DMS79 (cell line): ENCODE measurements at regions not wholly inside any gene's neighbourhood (a gene's known extent, or its start where the extent isn't known, plus 50 kb on each side); places are given as distances from the start of the nearest gene placed in this dataset.

Experiments used
- DNase-seq: peaks from one replicate; lab custom pipeline; 2025; lab: John Stamatoyannopoulos, UW

DNA sequence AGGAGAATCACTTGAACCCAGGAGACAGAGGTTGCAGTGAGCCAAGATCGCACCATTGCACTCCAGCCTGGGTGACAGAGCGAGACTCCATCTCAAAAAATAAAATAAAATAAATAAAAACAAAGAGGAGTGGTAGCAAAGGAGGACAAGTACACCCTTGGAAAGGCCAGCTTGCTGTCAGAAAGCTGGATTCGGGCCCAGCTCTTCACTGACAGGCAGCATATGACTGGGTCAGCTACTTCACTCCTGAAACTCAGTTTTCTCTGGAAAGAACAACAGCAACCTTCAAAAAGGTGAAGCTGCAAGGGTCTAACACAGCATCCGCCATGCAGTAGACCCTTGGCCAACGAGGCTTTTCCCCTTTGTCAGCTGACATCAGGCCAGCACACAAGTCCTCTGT, 156.0 kb upstream of the TIAM1 start:
- DNase-seq: no peak

DNA sequence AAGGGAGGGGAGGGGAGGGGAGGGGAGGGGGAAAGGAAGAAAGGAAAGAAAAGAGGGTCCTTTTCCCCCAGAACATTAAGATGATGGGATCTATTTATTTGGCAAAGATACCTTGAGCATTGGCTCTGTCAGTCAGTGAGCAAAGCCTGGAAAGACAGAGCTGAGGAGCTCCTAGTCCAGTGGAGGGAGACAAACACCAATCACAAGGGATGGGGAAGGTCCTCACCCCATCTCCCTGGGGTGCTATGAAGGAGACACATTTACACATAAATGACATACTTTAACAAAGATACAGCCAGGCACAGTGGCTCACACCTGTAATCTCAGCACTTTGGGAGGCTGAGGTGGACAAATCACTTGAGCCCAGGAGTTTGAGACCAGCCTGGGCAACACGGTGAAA, 154.9 kb upstream of the TIAM1 start:
- no peak for DNase-seq

DNA sequence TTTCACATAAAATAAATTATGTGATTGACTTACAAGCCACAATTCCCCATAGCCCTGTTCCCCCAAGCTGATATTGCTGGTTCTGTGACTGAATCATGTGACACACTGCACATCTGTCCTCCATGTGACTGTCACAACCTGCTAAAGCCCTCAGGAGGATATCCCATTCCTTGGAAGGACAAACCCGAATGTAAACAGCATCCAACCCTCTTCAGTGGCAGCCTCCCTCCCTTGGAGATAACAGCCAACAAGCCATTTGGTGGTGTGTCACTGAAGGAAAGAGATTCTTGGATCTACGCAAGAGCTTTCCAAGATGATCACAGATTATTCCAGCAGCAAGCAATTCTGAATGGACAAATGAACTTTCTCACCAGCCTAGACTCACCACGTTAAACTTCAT, 153.9 kb upstream of the TIAM1 start:
- DNase-seq: no peak

DNA sequence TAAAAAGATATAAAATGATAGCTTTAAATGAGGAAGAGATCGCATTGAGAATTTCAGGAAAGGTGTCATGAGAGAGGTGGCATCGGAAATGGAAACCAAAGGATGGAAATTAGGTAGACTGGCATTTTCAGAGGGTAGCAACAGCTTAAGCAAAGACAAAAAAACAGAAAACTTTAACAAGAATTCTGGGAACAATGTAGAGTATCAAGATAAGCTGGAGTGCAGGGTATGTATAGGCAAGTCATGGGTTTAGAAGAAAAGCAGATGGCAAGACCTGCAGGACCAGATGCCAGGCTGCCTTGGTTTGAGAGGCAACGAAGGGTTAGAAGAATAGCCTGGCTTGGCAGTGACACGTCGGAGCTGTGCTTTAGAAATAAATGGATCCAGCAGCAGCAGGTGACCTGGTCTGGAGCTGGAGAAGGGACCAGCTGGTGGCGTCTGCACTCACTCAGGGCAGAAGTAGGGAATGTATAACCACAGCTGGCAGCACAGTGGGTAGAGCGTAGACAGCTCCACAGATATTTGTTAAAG, 149.4 kb upstream of the TIAM1 start:
- DNase-seq: no peak

DNA sequence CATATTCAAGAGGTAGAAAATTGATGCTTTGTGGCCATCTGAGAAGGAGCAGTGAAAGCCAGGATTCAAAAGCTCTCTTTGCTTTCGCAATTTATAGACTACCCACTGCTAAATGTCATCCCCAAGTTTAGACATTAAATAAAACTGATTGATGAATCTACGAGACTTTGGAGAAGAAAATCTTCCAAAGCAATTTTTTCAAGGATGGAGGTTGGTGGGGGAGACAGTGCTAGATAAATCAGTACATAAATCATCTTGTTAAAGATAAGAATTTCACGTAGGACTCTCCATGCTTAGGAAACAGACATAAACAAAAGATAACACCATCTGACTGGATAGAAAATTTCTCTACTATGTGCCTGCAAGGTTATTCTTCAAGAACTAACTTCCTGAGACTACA, 147.6 kb upstream of the TIAM1 start:
- no peak for DNase-seq

DNA sequence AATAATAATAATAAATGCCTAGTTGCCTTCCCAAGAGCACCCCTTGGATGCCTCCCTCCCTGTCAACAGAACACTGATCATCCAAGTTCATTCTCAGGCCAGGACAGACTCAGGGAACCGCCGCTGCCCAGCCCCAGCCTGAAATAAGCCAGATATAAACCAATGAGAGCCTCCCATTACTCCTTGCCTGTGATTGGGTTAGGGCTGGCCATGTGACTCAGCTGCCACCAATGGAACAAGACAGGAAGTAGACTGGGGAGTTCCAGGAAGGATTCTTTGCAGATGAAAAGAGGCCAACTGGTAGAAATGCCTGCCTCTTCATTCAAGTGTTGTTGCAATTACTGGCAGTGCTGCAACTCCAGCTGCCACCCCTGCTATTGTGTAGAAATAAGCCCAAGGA, 146.4 kb upstream of the TIAM1 start:
- no peak for DNase-seq

DNA sequence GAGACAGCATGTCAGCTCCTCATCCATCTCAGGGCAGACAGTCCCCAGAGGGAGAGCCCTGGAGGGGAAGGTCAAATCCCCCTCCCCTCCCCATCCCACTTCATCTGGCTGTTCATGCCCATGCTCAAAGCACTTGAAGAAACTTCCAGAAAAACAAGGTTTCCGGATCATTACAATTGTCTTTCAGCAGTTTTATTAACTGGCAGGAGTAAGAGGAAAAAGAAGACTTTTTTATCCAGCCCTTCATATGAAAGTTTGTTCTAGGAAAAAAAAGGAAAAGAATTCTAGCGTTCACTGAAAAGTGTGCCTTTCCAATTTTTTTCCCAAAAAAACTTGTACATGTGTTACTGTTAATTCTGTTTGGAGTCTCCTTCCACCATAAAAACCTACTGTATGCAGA, 145.7 kb upstream of the TIAM1 start:
- no peak for DNase-seq

DNA sequence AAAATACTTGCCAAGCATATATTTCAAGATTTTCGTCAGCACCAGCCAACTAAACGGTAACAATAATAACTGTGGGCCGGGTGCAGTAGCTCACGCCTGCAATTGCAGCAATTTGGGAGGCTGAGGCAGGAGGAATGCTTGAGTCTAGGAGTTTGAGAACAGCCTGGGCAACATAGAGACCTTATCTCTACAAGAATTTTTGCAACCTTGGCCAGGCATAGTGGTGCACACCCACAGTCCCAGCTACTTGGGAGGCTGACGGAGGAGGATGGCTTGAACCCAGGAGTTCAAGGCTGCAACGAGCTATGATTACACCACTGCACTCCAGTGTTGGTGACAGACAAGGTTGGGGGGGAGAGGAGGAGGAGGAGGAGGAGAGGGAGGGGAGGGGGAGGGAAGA, 145.0 kb upstream of the TIAM1 start:
- no peak for DNase-seq

DNA sequence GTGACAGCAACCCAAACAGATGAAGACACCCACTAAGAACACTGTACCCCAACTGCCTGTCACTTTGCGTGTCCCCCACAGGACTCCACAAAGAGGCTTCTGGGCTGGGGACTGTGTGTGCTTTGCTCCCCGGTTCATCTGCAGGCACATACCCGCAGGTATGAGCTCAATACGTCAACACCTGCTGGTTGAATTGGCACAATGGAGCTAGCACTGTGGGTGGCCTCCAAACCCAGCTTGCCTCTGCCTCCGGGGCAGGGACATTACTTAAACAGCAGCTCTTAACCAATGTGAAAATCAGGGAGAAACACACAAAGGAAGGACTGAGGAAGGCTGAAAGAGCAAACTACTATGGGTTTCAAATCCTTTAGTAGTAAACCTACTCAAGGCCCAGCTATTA, 140.2 kb upstream of the TIAM1 start:
- DNase-seq: no peak

DNA sequence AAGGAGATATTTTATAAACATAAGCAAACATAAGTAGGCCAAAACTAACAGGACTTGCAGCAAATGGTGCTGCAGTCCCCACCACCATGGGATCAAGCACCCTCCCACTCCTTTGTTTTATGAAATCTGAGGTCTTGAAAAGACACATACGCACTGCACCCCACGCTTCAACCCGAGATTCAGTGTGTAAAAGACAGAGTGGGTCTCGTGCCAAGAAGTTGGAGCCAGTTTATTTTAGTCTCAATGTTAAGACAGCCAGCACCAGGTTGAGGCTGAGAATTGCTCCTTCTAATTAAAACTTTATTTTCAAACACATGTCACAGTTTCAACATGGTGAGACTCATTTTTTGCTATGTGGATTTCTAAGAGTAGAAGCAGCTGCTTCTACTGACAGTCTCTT, 139.1 kb upstream of the TIAM1 start:
- no peak for DNase-seq

DNA sequence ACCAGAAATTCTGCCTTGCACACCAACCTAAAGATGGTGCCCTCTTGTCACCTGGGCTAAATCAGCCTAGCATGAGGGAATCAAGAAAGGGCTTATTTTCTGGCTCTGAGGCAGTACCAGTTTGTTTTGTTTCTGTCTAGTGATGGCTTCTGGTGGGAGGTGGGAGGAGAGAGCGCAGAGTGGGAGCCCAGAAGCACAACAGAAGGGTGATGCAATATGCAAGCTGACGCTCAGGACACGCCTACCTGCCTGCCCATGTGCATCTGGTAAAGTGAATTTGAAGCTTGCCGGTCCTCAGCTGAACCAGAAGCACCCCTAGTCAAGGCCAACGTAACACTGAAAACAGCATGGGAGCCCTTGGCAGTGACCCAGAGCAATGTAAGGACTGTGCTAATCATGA, 138.4 kb upstream of the TIAM1 start:
- DNase-seq: no peak

DNA sequence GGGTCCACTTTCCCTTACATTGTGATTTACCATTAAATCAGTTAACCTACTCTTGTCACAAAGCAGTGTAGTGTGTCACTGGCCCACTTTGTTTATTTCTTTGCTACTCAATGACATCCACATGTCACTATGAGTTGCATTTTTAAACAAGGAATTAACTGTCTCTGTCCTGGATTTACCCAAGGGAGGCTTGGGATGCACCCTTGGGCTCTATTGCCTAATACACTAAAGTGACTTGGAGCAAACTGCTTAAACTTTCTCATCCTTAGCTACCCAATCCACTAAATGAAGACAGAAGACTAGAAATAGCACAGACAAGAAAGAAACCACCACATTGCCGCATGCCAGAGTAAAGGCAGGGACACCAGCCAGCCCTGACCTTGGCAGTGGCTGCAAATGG, 136.2 kb upstream of the TIAM1 start:
- DNase-seq: no peak

DNA sequence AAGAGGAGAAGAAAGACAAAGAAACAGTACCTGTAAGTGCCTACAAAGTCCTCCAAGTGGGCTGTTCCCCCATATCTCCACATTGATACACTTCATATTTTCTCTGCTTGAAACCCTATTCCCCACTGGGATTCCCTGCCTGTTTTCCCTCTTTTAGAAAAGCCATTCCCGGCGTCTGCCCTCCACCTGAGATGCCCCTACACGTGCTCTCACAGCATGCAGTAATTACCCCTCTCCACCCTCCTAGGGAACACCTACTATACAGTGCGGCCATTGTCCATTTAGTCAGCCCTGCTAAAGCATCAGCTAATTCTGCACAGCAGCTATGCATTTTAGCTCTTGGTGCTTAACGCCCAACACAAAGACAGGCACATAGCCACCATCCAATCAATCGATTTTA, 135.7 kb upstream of the TIAM1 start:
- DNase-seq: no peak

DNA sequence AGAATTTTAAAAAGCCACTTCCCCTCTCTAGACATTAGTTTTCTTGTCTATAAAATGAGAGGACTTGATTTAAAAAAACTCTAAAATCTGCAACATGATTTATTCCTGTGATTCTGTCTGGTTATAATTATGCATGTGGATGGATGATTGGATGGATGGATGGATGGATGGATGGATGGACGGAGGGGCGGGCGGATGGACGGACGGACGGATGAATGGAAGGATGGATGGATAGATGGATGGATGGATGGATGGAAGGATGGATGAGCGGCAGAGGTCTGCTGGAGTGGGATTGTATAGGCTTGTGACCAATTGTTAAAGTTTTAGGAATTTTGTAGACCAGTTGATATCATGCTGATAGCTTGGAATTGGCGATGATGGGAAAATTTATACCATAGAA, 135.2 kb upstream of the TIAM1 start:
- no peak for DNase-seq

DNA sequence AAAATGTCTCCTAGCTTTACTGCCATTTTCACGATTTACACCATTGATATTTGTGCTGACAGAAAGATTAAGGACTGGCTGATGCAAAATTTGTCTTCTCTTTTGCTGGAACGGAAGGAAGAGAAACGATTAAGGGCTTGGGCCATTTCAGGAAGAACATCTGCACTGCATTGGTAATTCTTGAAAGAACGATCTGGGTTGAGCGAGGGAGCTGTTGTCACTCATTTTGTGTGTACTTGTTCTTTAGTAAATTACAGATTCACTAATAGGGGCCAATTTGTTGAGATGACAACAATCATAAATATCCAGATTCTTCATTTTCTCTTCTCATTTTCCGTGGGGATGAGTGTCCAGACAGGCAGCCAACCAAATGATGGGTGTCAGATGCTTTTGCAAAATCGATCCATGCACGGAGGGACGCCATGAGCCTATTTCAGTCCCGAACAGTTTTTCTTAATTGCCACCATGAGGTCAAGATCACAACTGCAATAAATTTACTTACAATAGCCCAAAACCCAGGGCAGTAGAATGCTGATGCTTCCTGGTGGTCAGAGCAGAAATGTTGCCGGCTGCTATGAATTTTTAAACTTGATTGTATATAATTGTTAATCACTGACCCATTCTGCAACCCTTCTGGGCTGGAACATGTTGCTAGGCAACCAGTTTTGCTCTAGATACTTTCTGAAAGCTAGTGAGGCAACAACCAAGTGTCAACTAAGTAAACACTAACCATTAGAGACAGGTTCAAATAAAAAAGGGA, 132.4 kb upstream of the TIAM1 start:
- DNase-seq: no peak

DNA sequence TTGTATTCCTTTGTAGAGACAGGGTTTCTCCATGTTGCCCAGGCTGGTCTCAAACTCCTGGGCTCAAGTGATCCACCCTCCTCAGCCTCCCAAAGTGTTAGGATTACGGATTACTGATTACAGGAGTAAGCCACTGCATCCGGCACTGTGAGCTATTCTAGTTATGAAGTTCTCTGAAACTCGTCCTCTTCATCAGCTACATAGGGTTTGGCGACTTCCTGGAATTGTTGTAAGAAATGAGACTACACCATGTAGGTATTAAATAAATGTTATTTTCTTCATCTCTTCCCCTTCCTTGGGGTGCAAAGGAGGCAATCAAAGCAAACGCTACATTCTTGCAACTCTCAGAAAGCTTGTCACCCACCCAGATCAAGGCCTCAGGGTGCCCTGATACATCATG, 131.2 kb upstream of the TIAM1 start:
- DNase-seq: no peak

DNA sequence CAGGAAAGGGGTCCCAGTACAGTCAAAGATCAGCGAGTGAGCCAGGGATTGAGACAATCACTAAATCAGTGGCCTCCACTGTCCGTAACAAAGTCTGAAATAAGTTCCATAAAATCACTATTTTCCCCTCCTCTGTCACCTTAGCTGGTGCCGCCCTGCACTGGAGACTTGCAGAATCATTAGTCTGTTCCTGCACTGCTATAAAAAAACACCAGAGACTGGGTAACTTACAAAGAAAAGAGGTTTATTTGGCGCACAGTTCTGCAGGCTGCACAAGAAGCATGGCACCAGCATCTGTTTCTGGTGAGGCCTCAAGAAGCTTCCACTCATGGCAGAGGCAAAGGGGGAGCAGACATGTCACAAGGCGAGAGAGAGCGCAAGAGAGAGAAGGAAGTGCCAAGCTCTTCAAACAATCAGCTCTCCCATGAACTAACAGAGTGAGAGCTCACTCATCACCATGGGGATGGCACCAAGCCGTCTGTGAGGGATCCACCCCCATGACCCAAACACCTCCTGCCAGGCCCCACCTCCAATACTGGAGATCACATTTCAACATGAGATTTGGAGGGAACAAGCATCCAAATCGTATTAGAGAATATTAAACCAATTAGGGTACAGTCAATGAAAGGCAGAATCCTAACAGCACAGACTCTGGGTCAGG, 129.8 kb upstream of the TIAM1 start:
- no peak for DNase-seq

DNA sequence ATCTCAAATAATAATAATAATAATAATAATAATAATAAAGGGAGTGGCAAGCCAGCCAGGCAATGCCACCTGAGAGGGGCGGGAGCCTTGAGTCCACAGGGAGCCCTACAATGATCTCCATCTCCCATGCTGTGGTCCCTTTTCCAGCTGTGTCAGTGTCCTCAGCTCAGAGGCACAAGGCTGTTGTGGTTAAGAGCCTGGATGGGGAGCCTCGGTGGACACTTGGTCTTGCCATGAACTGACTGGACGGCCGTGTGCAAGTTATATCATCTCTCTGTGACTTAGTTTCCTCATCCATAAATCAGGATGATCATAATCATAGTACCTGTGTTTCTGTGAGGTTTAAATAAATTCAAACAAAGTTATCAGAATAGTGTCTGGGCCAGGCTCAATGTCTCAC, 127.8 kb upstream of the TIAM1 start:
- no peak for DNase-seq

DNA sequence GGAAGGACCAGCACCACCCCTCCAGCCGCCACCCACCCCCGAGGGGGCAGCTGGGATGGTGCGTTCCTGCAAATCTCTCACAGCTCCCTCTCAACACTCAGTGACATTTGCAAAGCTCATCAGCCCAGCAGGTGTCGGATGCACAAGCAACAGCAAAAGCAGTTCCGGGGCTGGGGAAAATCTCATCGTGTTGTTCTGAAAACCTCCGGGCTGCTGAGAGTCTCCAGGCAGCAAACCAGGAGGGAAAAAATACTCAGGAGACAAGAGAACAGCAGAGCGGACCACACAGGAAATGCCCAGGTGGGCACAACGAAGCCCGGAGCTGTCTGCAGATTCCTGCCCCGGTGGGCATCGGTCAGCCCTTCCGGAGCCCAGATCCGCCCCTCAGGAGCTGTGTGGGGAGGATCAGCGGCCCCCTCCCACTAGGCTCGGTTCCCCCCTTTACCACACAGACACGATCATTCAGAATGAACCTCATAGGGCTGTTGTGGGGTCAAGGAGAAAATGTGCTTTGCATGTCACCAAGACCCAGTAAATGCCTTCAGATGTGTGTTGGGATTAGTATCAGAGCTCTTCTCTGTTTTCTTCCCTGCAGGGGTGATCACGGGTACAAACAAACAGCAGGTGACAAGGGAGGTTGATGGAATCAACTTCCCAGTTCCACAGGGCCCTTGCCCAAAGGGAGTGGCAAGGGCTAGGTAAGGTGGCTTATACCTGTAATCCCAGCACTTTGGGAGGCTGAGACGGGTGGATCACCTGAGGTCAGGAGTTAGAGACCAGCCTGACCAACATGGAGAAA, 127.0 kb upstream of the TIAM1 start:
- DNase-seq: no peak

DNA sequence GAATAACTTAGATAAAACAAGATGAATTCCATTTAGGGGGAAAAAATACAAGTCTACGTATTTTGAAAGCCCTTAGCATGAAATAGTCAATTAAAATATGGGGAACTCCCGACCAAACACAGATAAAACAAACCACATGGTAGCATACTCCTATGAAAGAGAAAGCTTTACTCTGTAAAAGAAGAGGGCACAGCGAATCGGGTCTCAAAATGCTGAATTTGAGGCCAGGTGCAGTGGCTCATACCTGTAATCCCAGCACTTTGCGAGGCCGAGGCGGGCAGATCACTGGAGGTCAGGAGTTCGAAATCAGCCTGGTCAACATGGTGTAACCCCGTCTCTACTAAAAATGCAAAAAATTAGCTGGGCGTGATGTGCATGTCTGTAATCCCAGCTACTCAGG, 116.9 kb upstream of the TIAM1 start:
- no peak for DNase-seq

DNA sequence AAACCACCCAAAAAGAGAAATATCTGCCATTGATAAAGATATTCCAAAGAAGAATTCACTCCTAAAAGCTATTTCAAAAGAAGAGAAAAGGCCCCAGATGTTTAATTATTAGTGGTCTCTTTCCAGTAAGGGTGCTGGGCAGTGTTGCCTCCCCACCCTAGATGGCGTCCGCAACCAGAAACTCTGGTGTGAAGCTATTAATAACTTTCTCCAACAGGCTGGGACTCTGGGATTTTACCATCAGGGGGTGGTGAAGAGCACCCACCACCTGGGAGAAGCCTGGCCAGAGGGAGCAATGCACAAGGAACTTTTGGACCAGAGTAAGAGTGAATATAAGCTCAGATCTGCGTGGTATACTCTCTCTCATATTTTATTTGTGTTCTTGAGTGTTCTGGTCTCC, 115.4 kb upstream of the TIAM1 start:
- no peak for DNase-seq

DNA sequence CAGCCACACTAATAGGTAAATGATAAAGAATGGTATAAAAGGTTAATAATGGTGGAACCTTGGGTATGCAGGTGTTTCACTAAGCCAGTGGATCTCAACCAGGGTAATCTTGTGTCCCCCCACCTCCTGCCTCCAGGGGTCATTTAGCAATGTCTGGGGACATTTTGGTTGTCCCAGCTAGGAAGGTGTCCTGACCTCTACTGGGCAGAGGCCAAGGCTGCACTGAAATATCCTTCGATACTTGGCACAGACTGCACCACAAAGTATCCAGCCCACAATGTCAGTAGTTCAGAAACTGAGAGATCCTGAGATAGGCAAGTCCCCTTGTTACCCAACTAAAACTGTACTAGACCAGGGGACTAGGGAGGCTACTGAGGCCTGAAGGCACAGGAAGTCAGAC, 113.6 kb upstream of the TIAM1 start:
- no peak for DNase-seq

DNA sequence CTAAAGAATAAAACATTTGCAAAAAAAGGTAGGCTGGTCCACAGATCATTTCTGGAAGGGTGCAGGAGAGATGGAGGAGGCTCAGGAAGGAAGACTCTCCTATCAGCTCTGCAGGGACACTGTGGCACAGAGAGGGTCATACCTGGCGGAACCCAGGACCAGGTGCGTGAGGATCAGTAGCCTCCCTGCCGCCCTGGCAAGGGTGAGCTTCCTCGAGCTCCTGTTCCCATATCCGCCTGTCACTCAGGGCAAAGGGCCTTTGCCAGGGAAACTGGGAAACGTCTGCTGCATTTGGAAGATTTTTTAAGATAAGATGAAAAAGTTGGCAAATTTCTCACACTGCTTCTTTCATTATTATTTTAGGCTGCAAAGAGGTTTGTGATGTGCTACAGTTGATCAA, 112.1 kb upstream of the TIAM1 start:
- no peak for DNase-seq
